GM23338 (cell line): ENCODE measurements at regions not wholly inside any gene's neighbourhood (a gene's known extent, or its start where the extent isn't known, plus 50 kb on each side); places are given as distances from the start of the nearest gene placed in this dataset.
A peak's percentile ranks its signal among the peaks of the same experiment; 100 is the strongest.

Experiments
- ATAC-seq: fragments of 200-7000 bp; cut with Tn5 transposase; 3 replicates; pipeline ENCODE4 v1.9.1; 2020
- DNase-seq: peaks from one replicate; pipeline ENCODE4 v3.0.0-alpha.2; 2015; ENCODE audit warnings: low spot score
- H2AFZ ChIP-seq: fragments of 200-600 bp; sonication (generic); 2 replicates; pipeline ENCODE4 v1.8.0; 2016; ENCODE audit warnings: antibody characterized with exemption, mild to moderate bottlenecking, moderate library complexity
- H3F3A ChIP-seq: fragments of 200-600 bp; sonication (generic); replicated peaks from 2 replicates; pipeline ENCODE4 v1.8.0; 2017; ENCODE audit warnings: antibody characterized with exemption, mixed run types, low read depth
- H3K27ac ChIP-seq: fragments of 200-600 bp; sonication (generic); 2 replicates; pipeline ENCODE4 v1.6.1; 2016; ENCODE audit warnings: low read depth
- H3K27me3 ChIP-seq: fragments of 200-600 bp; sonication (generic); 2 replicates; pipeline ENCODE4 v1.8.0; 2016; ENCODE audit warnings: mild to moderate bottlenecking, mixed run types, moderate library complexity; ENCODE audit not compliant: insufficient read depth
- H3K36me3 ChIP-seq: fragments of 200-600 bp; sonication (generic); 2 replicates; pipeline ENCODE4 v1.8.0; 2016; ENCODE audit warnings: mild to moderate bottlenecking; ENCODE audit not compliant: insufficient read depth
- H3K4me1 ChIP-seq: fragments of 200-600 bp; sonication (generic); 2 replicates; pipeline ENCODE4 v1.8.0; 2016; ENCODE audit warnings: mild to moderate bottlenecking, moderate library complexity; ENCODE audit not compliant: insufficient read depth
- H3K4me2 ChIP-seq: fragments of 200-600 bp; sonication (generic); 2 replicates; pipeline ENCODE4 v1.7.1; 2017; ENCODE audit warnings: mixed run types
- H3K4me3 ChIP-seq: fragments of 200-600 bp; sonication (generic); 2 replicates; pipeline ENCODE4 v1.6.1; 2016; ENCODE audit warnings: mixed run types
- H3K79me2 ChIP-seq: fragments of 200-600 bp; sonication (generic); replicated peaks from 2 replicates; pipeline ENCODE4 v1.8.0; 2017; ENCODE audit warnings: mild to moderate bottlenecking; ENCODE audit not compliant: insufficient read depth
- H3K9me2 ChIP-seq: fragments of 200-600 bp; sonication (generic); 2 replicates; pipeline ENCODE4 v1.8.0; 2017; ENCODE audit not compliant: insufficient read depth
- H4K20me1 ChIP-seq: fragments of 200-600 bp; sonication (generic); replicated peaks from 2 replicates; pipeline ENCODE4 v1.8.0; 2017; ENCODE audit warnings: mild to moderate bottlenecking; ENCODE audit not compliant: insufficient read depth
- H3K27ac Mint-ChIP-seq: 2 replicates; pipeline ENCODE4 v1.8.0; 2020; ENCODE audit warnings: inconsistent platforms, mild to moderate bottlenecking, moderate library complexity, mixed read lengths
- H3K27me3 Mint-ChIP-seq: 3 replicates; pipeline ENCODE4 v1.8.0; 2022; ENCODE audit warnings: low read depth, mild to moderate bottlenecking, moderate library complexity, mixed read lengths, inconsistent platforms; ENCODE audit not compliant: insufficient read depth, poor library complexity
- H3K36me3 Mint-ChIP-seq: 3 replicates; pipeline ENCODE4 v1.8.0; 2021; ENCODE audit warnings: low read depth, mild to moderate bottlenecking, inconsistent platforms, moderate library complexity, mixed read lengths
- H3K4me1 Mint-ChIP-seq: 3 replicates; pipeline ENCODE4 v1.8.0; 2020; ENCODE audit warnings: mild to moderate bottlenecking, inconsistent platforms, mixed read lengths
- H3K4me3 Mint-ChIP-seq: 3 replicates; pipeline ENCODE4 v1.8.0; 2021; ENCODE audit warnings: moderate library complexity, mild to moderate bottlenecking, inconsistent platforms, mixed read lengths
- H3K9me3 Mint-ChIP-seq: 3 replicates; pipeline ENCODE4 v1.8.0; 2020; ENCODE audit warnings: moderate library complexity, mild to moderate bottlenecking, inconsistent platforms, mixed read lengths
- CREB1 ChIP-seq: fragments of 250-450 bp; sonication (Bioruptor Pico); IDR thresholded peaks from 2 replicates; pipeline ENCODE4 v1.5.0; 2020; ENCODE audit warnings: low read depth, mild to moderate bottlenecking, moderate library complexity
- CTCF ChIP-seq, 2 experiments: fragments of 200-600 bp in 1 of 2; sonication (generic) in 1 of 2; conservative IDR thresholded peaks; 2 replicates each; pipeline versions ENCODE4 v1.5.1 to v1.6.1; 2016 to 2017; ENCODE audit warnings: antibody characterized with exemption in 2 of 2, low read depth in 2 of 2, mild to moderate bottlenecking in 2 of 2, moderate library complexity in 1 of 2
- ETS1 ChIP-seq: IDR thresholded peaks from 2 replicates; pipeline ENCODE4 v1.6.1; 2016; ENCODE audit warnings: antibody characterized with exemption
- EZH2 ChIP-seq: fragments of 200-600 bp; sonication (generic); IDR thresholded peaks from one replicate; pipeline ENCODE4 v1.8.0; 2017; ENCODE audit warnings: antibody characterized with exemption, mild to moderate bottlenecking, low read depth; ENCODE audit not compliant: unreplicated experiment
- EZH2phosphoT487 ChIP-seq: fragments of 200-600 bp; sonication (generic); IDR thresholded peaks from one replicate; pipeline ENCODE4 v1.8.1; 2018; ENCODE audit warnings: antibody characterized with exemption; ENCODE audit not compliant: unreplicated experiment
- JUNB ChIP-seq: IDR thresholded peaks from one replicate; pipeline ENCODE4 v1.6.1; 2016; ENCODE audit warnings: antibody characterized with exemption; ENCODE audit not compliant: unreplicated experiment
- STAT1 ChIP-seq: IDR thresholded peaks from one replicate; pipeline ENCODE4 v1.6.1; 2016; ENCODE audit warnings: antibody characterized with exemption; ENCODE audit not compliant: unreplicated experiment
- ZNF114 ChIP-seq: fragments of 250-450 bp; sonication (Bioruptor Pico); IDR thresholded peaks from 2 replicates; pipeline ENCODE4 v1.5.0; 2020; ENCODE audit warnings: mild to moderate bottlenecking, moderate library complexity
- ZNF462 ChIP-seq: fragments of 250-450 bp; sonication (Bioruptor Pico); IDR thresholded peaks from 2 replicates; pipeline ENCODE4 v1.5.0; 2020; ENCODE audit warnings: mild to moderate bottlenecking, moderate library complexity

GRCh38 chr3:197363553-197364409 lies 65.4 kb upstream of the DLG1 start:
- TF ChIP-seq STAT1 (no peak), CREB1 (CRISPR knock-in tag) (no peak), EZH2phosphoT487 (no peak), ETS1 (no peak), JUNB (no peak), ZNF462 (CRISPR knock-in tag) (no peak), ZNF114 (CRISPR knock-in tag) (no peak), CTCF (conservative IDR thresholded peaks at IDR 0.05; ENCODE audit: low read depth in 2 of 2) (no peak), EZH2 (no peak)
- Mint-ChIP-seq H3K27me3 (peaks cover 6% of the 10 kb centered on the region), H3K27ac (peak overlapping the region; percentile 18; the same call in 1 of the 2 replicates), H3K4me3 (no peak overlapping the region), H3K9me3 (peaks cover 27% of the 10 kb centered on the region), H3K36me3 (peaks cover 27% of the 10 kb centered on the region), H3K4me1 (peaks cover 40% of the 10 kb centered on the region)
- Histone ChIP-seq H3K9me2 (no peaks in the 10 kb centered on the region), H3F3A (no peaks in the 10 kb centered on the region), H3K27me3 (no peaks in the 10 kb centered on the region), H2AFZ (peak overlapping the region; percentile 52; the same call in 1 of the 2 replicates), H3K4me2 (no peak overlapping the region), H3K79me2 (no peaks in the 10 kb centered on the region), H3K36me3 (peaks cover 11% of the 10 kb centered on the region; the same call in 1 of the 2 replicates), H3K27ac (no peak overlapping the region), H3K4me1 (peaks cover 22% of the 10 kb centered on the region), H3K4me3 (no peak overlapping the region), H4K20me1 (no peaks in the 10 kb centered on the region)
- ATAC-seq = peak; percentile 69
- DNase-seq = peak; percentile 11
